ENCODE measurements at regions not wholly inside any gene's neighbourhood (a gene's known extent, or its start where the extent isn't known, plus 50 kb on each side); places are given as distances from the start of the nearest gene placed in this dataset.
"Not testable (repeated sequence)": the region's sequence is repeated elsewhere in the genome, so short reads cannot be mapped to it uniquely, and the experiment has no call there.

DNA sequence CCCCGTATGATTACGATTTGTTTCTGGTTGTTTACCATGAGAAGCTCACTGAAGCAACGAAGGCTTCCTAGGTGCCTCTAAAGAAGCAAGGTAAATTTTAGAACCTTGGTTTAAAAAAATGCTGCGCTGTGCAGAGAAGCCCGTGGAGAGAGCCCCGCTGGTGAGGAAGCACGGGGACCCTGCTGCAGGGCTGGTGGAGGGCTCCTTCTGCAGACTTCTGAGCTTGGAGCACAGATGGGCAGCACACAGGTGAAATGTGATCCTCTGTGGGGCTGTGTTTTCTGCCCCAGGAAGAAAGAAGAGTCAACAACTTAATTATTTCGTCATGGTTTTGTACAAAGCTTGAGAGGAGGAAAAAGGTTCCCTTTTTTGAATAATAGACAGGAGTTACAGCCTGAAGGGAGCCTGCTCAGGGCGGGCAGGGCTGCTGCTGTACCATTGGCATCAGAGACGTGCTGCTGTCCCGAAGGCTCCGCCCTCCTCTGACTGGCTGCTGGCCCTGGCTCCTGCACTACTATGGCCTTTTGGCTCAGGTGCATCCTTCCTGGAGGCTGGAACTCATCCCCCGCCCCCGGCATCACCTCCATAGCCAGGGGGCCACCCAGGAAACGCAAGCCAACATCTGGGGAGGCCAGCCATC lies 108.0 kb upstream of the PLGLB2 start:
- DNase-seq (ENCODE audit: low read depth in 2 of 2) = not testable (repeated sequence)

DNA sequence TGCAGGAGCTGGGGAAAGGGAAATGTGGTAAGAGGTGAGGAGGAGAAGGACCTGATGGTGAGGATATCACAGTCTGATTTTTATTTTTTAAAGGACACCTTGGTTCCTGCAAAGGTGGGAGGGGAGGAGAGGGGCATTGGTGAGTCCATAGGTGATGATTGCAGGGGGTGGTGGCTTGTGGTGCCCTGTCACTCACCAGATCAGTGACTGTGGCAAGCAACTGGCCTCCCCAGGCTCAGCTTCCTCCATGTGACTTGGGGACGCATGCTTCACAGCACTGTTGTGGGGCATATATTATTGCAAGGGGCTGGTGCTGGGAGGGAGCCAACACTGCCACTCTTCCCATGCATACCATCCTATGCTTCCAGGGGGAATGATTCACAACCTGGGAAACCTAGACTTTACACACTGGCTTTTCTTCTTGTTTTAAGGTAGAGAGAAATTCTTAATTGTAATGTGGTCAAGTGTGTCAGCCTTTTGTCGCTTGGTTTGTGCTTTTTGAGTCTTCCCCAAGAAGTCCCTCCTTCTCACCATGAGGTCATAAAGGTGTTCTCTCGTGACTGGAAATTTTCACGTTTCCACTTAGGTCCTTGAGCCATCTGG lies 106.8 kb upstream of the PLGLB2 start:
- DNase-seq (ENCODE audit: low read depth in 2 of 2) = not testable (repeated sequence)

DNA sequence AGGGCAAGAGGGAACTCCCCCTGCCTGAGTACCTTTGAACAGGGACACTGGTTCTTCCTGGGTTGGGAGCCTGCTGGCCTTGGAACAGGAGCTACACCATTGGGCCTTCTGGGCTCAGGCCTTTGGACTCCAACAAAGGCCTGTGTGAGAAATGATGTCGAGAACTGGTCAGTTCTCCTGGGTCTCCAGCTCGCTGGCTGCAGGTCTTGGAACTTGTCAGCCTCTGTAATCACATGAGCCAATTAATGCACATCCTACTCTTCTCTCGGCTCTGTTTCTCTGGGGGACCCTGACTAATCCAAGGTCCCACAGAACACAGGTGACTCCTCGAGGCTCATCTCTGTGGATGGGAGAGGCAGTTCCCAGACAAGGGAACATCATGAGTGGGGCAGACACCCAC lies 104.7 kb upstream of the PLGLB2 start:
- not testable (repeated sequence) for DNase-seq (ENCODE audit: low read depth in 2 of 2)

DNA sequence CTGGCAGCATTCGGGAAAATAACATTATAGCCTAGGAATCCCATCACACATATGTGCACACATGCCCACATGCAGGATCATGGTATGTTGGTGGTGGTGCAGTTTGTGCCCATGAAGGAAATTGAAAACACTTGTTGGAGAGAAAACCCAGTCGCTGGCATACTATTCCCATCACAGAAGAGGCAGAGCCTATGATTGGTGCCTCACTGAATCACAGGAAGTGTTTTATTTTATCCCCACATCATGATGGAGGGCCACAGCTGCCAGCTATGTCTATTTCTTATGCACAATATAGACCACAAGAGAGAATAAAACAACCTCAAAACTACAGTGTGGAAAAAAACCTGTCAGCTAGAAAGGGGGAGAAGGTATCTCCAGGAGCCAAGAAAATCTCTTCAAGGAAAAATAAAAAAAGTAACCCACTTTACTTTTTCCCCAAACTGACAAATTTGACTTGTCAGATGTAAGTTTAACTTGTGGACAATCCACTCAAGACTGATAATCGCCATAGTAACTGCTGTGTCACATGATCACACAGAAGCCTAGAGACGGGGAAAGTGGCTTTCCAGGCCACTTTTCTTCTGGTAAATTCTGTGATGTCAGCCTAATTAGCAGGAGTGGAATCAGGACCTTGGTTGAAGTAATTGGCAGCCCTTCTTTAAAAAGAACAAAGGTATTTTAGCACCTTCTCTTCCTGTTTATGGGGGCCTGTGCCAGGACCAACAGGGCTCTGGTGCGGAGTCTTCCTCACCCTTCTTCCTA lies 100.0 kb upstream of the PLGLB2 start:
- not testable (repeated sequence) for DNase-seq (ENCODE audit: low read depth in 2 of 2)

DNA sequence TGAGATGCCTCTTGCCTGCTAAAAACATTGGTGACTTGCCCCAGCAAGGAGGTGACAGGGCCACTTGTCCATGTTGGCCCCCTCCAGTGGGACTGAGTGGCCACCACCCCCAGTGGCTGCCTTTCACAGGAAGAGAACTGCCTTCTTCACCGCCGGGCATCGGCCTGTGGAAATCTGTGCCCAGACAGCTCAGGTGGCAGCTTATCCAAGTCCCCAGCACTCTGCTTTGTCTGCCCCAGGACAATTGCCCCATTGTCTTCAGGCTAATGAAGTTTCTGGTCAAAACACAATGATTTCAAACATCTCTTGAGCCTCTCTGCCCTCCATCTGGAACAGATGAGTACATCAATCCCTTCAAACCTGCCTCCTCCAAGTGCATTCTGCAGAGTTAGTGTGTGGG lies 99.1 kb upstream of the PLGLB2 start:
- DNase-seq (ENCODE audit: low read depth in 2 of 2) = not testable (repeated sequence)

DNA sequence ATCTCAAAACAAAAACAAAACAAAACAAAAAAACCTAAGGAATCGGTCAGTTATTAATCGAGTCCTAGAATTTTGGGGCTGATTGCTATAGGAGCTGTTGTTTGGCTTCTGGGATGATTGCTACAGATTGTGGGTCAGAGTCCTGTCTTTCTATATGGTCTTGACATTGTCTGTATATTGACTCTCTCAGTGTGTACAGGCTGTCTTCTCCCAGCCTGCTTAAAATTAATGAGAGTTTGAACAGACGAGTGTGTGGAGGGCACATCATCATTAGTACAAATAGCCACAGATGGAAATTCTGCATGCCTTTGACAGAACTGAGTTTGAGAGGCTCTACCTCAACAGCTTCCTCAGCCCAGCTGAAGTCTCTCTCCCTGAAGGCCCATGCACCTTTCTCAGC lies 98.0 kb upstream of the PLGLB2 start:
- not testable (repeated sequence) for DNase-seq (ENCODE audit: low read depth in 2 of 2)

DNA sequence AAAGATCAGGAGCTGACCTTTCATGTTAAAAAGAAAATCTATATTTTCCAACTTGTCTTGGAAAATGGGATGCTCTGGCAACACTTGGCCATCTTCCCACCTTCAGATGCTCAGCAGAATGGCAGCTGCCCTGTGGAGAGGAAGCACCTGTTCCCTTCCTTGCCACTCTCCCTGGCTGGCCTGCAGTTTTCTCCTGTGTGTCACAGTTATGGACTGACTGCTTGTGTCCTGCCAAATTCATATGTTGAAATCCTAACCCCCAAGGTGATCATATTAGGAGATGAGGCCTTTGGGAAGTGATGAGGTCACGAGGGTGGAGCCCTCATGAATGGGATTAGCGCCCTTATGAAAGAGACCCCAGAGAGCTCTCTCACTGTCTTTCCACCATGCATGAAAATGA lies 97.0 kb upstream of the PLGLB2 start:
- not testable (repeated sequence) for DNase-seq (ENCODE audit: low read depth in 2 of 2)

DNA sequence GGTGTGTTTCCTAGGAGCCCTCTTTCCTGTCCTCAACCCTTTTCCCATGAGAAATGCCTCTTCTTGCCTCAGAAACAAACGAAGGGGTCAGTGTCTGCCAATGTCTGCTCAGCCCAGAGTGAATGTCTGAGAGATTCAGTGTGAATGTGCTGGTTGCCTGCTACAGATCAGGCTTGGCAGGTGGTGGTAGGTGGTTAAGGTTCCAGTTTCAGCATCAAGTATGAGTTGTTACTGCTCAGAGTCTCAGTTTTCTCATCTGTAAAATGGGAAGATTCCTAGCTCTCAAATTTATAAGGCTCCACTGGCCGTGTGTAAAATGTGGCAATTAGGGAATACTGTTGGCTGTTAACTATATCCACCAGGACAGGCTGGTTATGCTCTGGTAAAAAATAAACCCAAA lies 96.3 kb upstream of the PLGLB2 start:
- not testable (repeated sequence) for DNase-seq (ENCODE audit: low read depth in 2 of 2)

DNA sequence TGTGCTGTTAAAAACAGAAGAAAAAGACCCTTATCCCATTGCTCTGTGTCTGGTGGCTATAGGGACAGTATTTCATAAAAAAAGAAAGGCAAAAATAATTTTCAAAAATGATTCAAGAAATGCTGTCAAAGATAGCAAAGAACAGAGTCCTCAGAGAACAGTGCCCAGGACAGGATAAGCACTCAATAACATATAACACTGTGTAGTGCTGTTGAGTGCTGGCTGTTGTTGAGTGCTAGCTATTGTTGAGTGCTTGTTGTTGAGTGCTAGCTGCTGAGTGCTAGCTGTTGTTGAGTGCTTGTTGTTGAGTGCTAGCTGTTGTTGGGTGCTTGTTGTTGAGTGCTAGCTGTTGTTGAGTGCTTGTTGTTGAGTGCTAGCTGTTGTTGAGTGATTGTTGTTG lies 94.5 kb upstream of the PLGLB2 start:
- not testable (repeated sequence) for DNase-seq (ENCODE audit: low read depth in 2 of 2)

DNA sequence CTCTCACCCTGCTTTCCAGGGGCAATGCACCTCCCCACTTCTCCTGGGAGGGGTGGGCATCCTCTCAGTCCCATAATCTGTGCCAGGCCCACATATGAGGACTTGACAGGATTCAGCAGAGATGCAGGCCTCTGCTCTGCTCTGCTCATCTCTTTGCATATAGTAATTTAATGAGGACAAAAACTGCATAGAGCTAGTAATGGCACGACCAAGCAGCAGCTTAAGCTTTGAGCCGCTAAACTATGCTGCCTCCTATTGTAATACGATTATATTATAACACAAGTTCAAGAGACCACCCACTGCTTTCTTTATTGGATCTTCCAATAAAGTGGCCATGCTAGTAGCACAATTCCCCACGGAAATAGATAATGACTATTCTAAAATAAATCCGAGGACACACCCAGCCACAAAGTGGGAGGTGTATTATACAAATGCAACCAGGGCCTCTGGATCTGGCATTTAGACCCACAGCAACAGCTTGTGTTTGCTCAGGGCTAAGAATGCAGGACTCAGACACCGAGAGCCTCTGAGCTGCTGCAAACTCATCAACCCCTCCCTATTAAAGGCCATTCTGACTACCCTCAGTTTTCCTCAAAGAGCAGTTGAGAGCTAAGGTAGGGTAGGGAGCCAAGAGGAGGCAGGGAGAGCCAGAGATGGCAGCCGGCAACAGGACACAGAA lies 93.6 kb upstream of the PLGLB2 start:
- DNase-seq (ENCODE audit: low read depth in 2 of 2) = not testable (repeated sequence)

DNA sequence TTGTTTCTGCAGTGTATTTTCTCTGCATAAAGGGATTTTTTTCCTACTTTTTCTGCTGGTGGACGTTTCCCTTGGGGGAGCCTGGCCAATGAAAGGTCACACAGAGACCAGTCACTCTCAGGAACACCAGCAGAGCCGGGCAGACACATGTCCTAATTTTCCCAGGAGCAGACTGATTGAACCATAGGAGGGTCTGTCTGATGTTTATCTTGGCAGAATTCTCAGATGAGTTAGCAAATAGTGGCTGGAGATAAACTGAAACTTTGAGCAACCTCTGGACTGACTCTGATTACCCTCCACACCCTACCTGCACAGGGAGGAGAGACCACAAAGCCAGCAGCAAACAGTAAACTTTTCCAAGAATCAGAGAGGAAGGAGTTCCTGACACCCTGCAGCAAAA lies 90.0 kb upstream of the PLGLB2 start:
- DNase-seq (ENCODE audit: low read depth in 2 of 2) = not testable (repeated sequence)

DNA sequence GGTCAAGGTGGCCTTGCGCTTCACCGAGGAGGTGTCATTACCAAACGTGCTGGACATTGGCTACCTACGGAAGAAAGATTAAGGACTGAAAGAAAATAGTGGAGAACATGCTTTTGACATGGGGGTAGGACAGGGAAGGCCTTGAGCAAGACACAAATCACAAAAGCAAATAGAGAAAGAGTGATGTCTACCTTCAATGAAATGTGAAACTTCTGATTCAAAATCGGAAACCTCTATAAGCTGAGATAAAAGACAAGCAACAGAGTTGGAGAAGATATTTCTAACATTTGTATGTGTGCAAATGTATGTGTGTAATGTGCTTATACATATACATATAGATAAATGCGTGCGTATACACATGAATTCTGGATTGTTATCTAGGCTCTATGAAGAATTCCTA lies 89.5 kb upstream of the PLGLB2 start:
- not testable (repeated sequence) for DNase-seq (ENCODE audit: low read depth in 2 of 2)

DNA sequence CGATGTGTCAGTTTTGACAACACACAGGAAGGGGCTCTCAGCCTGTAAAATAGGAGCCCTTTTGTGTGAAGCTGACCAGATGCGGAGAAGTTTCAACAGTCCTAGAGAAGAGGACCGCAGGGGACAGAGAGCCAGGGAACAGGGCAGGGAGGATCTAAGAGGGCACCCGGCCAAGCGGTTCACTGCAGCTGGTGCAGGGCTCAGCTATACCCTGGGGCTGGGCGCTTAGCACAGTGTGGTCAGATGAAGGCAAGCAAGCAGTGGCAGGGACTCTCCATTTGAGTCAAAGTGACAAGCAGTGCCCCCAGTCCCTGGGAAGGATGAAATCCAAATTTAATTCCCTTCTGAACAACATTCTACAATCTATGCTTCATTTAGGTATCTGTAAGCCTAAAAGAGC lies 88.9 kb upstream of the PLGLB2 start:
- DNase-seq (ENCODE audit: low read depth in 2 of 2) = not testable (repeated sequence)

DNA sequence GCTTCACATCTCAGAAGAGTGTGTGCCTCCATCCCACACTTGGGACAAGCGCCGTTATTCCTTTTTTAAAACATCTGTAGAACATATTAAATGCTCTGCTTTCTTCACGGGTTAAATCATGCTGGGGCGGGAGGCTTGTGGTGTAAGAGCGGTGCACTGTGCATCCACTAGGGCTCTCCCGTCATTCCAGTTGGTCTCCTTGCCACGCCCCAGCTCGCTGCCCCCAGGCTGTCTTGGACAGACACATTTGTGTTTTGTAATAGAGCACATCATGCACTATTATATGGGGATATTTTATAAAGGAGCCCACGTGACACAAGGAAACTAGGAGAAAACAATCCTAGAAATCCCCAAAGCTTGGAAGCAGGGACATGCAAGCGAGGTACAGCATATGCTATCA lies 87.7 kb upstream of the PLGLB2 start:
- DNase-seq (ENCODE audit: low read depth in 2 of 2) = not testable (repeated sequence)

DNA sequence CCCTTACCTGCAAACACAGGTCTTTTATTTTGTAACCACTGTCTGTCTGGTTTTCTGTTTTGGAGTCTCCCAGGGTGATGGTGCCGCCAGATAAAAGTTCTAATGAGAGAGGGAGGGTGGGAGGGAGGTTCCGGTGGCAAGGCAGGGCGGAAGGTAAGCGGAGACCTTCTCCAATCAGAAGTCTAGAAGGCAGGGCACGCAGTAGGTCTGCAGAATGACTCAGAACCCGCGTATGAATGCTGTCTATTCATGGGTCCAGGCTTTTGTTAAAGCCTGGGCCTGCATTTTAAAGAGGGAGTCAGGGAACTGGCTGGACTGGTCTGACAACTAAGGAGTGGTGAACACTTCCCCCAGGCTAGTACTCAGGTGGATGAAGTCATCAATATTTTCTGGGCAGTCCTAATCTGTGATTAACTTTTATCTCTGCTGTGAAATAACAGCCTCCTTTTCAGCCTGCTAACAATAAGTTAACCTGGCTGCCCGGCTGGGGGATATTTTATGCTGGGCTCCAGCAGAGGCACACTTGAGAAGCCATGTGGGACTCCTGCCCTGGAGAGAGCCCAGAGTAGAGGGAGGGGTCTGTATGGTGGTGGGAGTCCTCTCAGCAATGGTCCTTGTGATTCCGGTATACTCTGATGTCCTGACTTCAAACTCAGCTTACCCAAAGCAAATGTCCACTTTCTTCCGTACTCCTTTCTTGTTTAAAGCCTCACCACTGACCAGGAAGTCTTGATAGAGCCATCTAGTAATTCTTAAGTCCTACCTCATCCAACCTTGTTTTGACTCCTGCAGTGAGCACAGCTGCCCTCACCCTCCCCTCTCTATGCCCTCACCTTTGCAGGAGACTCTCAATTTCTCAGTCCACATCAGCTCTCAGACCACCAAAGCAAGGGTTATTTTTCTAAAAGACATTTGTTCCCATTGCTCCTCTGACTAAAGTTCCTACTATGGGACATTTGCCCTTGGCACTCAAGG lies 85.3 kb upstream of the PLGLB2 start:
- not testable (repeated sequence) for DNase-seq (ENCODE audit: low read depth in 2 of 2)

DNA sequence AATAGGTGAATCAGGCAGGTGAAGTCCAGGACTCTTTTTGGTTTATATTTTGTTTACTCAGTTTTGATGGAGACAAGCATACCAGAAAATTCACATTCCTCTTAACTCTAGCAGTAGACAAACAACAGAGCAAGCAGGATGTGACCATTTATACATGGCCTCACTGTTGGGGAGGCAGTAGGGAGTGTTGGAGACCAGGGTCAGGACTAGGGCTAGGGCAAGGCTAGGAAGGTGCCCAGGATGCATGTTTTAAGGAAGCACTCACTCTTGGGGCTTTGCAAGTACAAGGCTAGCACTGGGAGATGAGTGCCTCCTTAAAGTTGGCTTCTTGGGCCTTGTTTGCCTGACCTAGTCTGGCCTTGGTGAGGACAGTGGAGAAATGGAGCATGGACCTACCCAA lies 84.5 kb upstream of the PLGLB2 start:
- not testable (repeated sequence) for DNase-seq (ENCODE audit: low read depth in 2 of 2)

DNA sequence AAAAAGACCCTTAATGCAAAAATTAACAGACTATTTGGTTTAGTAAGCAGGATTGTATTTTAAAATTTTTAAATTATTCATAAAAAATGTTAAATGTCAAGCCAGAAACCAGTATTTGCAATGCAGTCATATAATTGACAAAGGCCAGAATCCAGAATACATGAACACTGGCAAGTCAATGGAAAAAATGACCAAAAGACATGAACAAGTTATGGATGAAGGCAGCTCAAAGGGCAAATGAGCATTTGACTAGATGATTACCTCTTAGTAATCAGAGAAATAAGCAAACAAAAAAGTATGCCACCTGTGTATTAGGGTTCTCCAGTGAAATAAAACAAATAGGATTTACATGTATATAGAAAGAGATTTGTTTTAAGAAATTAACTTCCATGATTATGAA lies 80.9 kb upstream of the PLGLB2 start:
- DNase-seq (ENCODE audit: low read depth in 2 of 2) = not testable (repeated sequence)

DNA sequence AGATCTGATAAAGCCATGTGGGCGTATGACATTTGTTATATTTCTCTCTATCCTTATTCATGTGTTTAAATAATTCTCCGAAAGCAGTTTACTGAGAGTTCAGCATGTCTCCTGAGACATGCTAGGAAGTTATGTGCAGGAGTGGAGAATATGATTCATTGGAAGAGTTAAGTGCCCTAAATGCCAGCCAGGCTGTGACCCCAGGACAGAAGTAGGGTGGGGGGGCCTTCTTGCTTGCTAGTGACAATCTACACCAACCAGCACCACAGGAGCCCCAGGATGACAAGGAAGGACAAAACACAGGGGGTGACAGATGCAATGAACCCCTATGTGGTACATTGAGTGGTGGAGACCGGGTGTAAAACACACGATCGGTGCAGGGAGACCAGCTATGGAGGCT lies 79.5 kb upstream of the PLGLB2 start:
- DNase-seq (ENCODE audit: low read depth in 2 of 2) = not testable (repeated sequence)

DNA sequence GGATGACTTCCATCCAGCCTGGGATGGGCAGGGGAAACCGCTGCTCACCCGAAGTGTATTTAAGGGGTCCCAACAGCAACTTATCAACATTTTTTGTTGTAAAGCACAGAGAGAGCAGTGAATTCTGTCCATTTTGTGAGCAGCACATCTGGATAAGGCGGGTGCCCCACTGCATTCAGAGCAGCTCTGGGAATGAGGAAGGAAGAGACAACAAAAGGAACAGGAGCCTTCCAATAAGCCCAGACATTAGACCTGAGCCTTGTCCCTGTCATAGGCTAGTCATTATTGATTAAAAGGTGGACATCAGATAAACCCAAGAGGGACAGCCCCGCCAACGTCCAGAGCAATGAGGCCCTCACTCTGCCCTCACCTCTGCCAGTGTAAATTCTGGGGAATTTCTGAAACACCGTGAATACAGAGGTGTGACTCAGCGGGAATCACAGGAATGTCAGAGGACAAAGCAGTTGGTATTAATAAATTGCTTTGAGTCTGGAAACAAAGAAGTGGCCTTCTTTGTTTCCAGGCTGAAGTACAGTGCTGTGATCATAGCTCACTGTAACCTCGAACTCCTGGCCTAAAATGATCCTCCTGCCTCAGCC lies 78.2 kb upstream of the PLGLB2 start:
- not testable (repeated sequence) for DNase-seq (ENCODE audit: low read depth in 2 of 2)

DNA sequence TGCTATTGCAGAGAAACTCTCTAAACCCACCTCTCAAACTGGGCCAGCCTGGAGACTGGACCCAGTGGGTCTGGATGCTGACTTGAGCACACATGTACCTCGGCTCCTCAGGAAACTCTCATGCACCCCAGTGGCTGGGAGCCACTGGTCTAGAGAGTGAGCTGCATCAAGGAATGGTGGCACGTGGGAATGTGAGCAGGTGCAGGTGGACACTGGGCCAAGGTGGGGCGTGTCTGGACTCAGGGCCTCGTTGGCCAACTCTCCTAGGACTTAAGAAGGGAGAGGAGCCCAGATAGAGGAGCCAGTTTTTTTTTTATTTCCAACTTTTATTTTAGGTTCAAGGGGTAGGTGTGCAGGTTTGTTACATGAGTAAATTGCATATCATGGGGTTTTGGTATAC lies 75.5 kb upstream of the PLGLB2 start:
- not testable (repeated sequence) for DNase-seq (ENCODE audit: low read depth in 2 of 2)

DNA sequence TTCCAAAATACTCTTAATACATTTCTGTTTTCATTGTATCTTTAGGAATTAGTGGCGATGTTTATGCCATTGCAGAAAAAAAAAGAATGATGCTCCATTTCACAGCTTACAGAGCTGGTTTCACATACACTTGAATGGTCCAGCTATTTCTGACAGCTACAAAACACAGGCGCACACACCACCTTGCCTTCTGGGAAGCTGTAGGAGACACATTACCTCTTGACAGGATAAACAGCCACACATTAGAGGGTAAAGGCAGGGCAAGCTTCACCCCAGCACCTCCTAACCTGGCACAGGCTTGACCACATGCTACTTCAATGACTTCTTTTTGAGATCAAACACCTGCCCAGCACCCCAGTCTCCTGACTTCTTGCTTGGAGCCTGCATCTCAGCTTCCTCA lies 73.2 kb upstream of the PLGLB2 start:
- not testable (repeated sequence) for DNase-seq (ENCODE audit: low read depth in 2 of 2)

Measured in stimulated activated CD8-positive, alpha-beta memory T cell treated with anti-CD3 and anti-CD28 coated beads, Interleukin-15, amount 100 ng/mL, for 48 hours (primary cell).